ENCODE measurements at regions not wholly inside any gene's neighbourhood (a gene's known extent, or its start where the extent isn't known, plus 50 kb on each side); places are given as distances from the start of the nearest gene placed in this dataset.

- Histone ChIP-seq H3K36me3 (no peaks in the 10 kb centered on the region), H3K27ac (no peak overlapping the region), H3K27me3 (no peaks in the 10 kb centered on the region), H3K4me1 (no peaks in the 10 kb centered on the region), H3K9me3 (no peaks in the 10 kb centered on the region), H3K4me3 (no peak overlapping the region)
- no peak for TF ChIP-seq POLR2AphosphoS5 (IDR thresholded peaks at IDR 0.05)
- TF ChIP-seq, protein P1, sequence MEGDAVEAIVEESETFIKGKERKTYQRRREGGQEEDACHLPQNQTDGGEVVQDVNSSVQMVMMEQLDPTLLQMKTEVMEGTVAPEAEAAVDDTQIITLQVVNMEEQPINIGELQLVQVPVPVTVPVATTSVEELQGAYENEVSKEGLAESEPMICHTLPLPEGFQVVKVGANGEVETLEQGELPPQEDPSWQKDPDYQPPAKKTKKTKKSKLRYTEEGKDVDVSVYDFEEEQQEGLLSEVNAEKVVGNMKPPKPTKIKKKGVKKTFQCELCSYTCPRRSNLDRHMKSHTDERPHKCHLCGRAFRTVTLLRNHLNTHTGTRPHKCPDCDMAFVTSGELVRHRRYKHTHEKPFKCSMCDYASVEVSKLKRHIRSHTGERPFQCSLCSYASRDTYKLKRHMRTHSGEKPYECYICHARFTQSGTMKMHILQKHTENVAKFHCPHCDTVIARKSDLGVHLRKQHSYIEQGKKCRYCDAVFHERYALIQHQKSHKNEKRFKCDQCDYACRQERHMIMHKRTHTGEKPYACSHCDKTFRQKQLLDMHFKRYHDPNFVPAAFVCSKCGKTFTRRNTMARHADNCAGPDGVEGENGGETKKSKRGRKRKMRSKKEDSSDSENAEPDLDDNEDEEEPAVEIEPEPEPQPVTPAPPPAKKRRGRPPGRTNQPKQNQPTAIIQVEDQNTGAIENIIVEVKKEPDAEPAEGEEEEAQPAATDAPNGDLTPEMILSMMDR (IDR thresholded peaks at IDR 0.05), result no peak
- no peak for TF ChIP-seq POLR2A (IDR thresholded peaks at IDR 0.05)
- TF ChIP-seq EP300 (IDR thresholded peaks at IDR 0.05), result no peak
- no peak for DNase-seq (ENCODE audit: low spot score in 2 of 2)
- 55% methylated on average over 2 of the region's 2 CpGs for WGBS
These were observed 257.2 kb upstream of the SYT4 start for GRCh38 chr18:43534511-43534910.

DNA sequence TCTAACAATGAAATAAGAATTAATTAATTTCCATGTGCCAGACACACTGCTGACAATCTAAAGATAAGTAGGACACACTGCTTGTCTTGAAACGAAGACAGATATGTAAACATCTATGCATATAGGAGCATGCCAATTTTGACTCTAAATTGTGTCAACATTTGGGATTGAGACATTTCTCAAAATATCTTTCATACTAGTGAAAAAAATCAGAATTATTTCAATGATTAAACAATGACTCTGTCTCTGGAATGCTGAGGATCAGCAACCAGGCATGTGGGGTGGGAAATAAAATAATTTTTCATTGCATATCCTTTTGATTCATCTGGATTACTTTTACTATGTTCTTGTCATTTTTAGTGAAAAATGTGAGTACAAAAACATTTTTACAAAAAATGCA is 262.6 kb upstream of the SYT4 start:
- H3K27me3 ChIP-seq, result peaks cover 6% of the 10 kb centered on the region
- no peaks in the 10 kb centered on the region for H3K36me3 ChIP-seq
- H3K9me3 ChIP-seq, result no peaks in the 10 kb centered on the region
- H3K4me1 ChIP-seq, result no peaks in the 10 kb centered on the region
- no peak for DNase-seq (ENCODE audit: low spot score in 2 of 2)
- 33% methylated on average over 1 of the region's 1 CpG for WGBS
- H3K4me3 ChIP-seq, result no peak overlapping the region
- H3K27ac ChIP-seq, result no peak overlapping the region
- TF ChIP-seq POLR2A (IDR thresholded peaks at IDR 0.05), result no peak
- TF ChIP-seq POLR2AphosphoS5 (IDR thresholded peaks at IDR 0.05), result no peak
- no peak for TF ChIP-seq EP300 (IDR thresholded peaks at IDR 0.05)

DNA sequence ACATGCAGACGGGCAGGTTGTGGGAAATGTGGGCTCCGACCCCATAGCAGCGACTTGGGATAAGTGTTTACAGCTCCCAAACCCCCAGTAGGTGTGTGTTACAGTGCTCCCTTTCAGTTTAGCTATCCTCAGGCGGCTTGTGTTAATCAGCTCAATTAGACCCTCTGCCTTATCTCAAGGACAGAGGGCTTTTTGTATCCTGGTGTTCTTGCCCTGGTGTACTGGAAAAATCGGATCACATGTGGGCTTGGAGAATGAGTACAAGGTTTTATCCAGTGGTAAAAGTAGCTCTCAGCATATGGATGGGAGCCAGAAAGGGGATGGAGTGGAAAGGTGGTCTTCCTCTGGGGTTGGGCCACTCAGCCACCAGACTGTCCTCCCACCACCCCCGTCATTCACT is 264.7 kb upstream of the SYT4 start:
- DNase-seq (ENCODE audit: low spot score in 2 of 2), result no peak
- Histone ChIP-seq H3K4me3 (no peak overlapping the region), H3K27me3 (peaks cover 6% of the 10 kb centered on the region), H3K36me3 (no peaks in the 10 kb centered on the region), H3K9me3 (no peaks in the 10 kb centered on the region), H3K4me1 (no peaks in the 10 kb centered on the region), H3K27ac (no peak overlapping the region)
- TF ChIP-seq, protein P1 (IDR thresholded peaks at IDR 0.05), result no peak
- TF ChIP-seq EP300 (IDR thresholded peaks at IDR 0.05) (no peak), POLR2AphosphoS5 (IDR thresholded peaks at IDR 0.05) (no peak), POLR2A (IDR thresholded peaks at IDR 0.05) (no peak)
- WGBS, result 73% methylated on average over 6 of the region's 6 CpGs

GRCh38 chr18:43543236-43543635 is 265.9 kb upstream of the SYT4 start:
- Histone ChIP-seq H3K9me3 (no peaks in the 10 kb centered on the region), H3K36me3 (no peaks in the 10 kb centered on the region), H3K4me1 (no peaks in the 10 kb centered on the region), H3K27me3 (peaks cover 6% of the 10 kb centered on the region), H3K27ac (no peak overlapping the region), H3K4me3 (no peak overlapping the region)
- no peak for DNase-seq (ENCODE audit: low spot score in 2 of 2)
- TF ChIP-seq EP300 (IDR thresholded peaks at IDR 0.05) (no peak), POLR2AphosphoS5 (IDR thresholded peaks at IDR 0.05) (no peak), POLR2A (IDR thresholded peaks at IDR 0.05) (no peak)
- TF ChIP-seq, protein P1 (IDR thresholded peaks at IDR 0.05), result no peak
- WGBS, result 78% methylated on average over 4 of the region's 4 CpGs

DNA sequence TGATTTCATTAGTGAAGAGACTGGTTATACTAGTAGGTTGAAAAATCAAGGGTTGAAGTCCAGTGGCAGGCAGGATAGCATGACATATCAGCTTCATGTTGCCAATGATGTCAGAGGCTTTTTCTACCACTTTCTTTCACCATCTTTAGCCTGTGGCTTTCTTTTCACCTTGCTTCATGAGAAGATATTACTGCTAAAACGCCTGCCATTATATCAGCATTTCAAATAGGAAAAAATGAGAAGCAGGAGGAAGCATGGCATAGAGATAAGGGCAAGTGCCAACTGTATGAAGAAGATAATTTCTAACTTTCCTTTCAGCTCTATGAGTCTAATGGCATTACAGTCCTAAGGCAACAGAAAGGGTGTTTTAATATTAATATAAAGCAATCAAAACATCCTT is 270.2 kb upstream of the SYT4 start:
- no peak for DNase-seq (ENCODE audit: low spot score in 2 of 2)
- Histone ChIP-seq H3K9me3 (no peaks in the 10 kb centered on the region), H3K36me3 (no peaks in the 10 kb centered on the region), H3K27ac (no peak overlapping the region), H3K4me3 (no peak overlapping the region), H3K4me1 (no peaks in the 10 kb centered on the region), H3K27me3 (peaks cover under 1% of the 10 kb centered on the region)
- TF ChIP-seq POLR2A (IDR thresholded peaks at IDR 0.05) (no peak), EP300 (IDR thresholded peaks at IDR 0.05) (no peak), POLR2AphosphoS5 (IDR thresholded peaks at IDR 0.05) (no peak)
- TF ChIP-seq, protein P1 (IDR thresholded peaks at IDR 0.05), result no peak
- 36% methylated on average over 1 of the region's 1 CpG for WGBS

GRCh38 chr18:43559507-43559906 is 282.2 kb upstream of the SYT4 start:
- H3K36me3 ChIP-seq, result no peaks in the 10 kb centered on the region
- no peaks in the 10 kb centered on the region for H3K4me1 ChIP-seq
- no peak for TF ChIP-seq EP300 (IDR thresholded peaks at IDR 0.05)
- no peak for TF ChIP-seq POLR2A (IDR thresholded peaks at IDR 0.05)
- no peak for TF ChIP-seq POLR2AphosphoS5 (IDR thresholded peaks at IDR 0.05)
- TF ChIP-seq, protein P1 (IDR thresholded peaks at IDR 0.05), result no peak
- H3K27me3 ChIP-seq, result no peaks in the 10 kb centered on the region
- 75% methylated on average over 3 of the region's 3 CpGs for WGBS
- no peak overlapping the region for H3K4me3 ChIP-seq
- H3K27ac ChIP-seq, result no peak overlapping the region
- no peak for DNase-seq (ENCODE audit: low spot score in 2 of 2)
- H3K9me3 ChIP-seq, result no peaks in the 10 kb centered on the region

All from suprapubic skin (tissue), 4 donors.